ENCODE measurements at regions not wholly inside any gene's neighbourhood (a gene's known extent, or its start where the extent isn't known, plus 50 kb on each side); places are given as distances from the start of the nearest gene placed in this dataset.
A peak's percentile ranks its signal among the peaks of the same experiment; 100 is the strongest.

DNA sequence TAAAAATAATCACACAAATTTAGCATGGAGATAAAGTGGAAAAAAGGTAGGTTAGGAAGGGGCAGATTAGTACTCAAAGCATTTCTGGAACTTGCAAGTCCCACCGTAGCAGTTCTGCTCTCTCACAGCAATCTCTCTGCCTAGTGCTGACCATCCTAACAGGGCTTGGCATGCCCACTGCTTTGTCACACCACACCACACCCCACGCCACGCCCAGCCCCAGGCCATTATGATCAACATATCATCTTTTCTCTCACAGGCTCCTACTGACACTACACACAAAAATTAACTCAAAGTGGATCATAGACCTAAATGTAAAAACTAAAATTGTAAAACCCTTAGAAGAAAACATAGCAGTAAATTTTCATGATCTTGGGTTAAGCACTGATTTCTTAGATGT is 273.7 kb downstream of the DAD1 start:
- no peak overlapping the region for H4K91ac ChIP-seq (ENCODE audit: insufficient read depth, low read depth, low read length)
- no peak overlapping the region for H3K27ac ChIP-seq (ENCODE audit: insufficient read depth, low read length)
- no peak overlapping the region for H3K9ac ChIP-seq (ENCODE audit: low read depth, low read length)
- H3K4me1 ChIP-seq (ENCODE audit: control insufficient read depth, insufficient read depth, low read length) = no peaks in the 10 kb centered on the region
- H2BK20ac ChIP-seq (ENCODE audit: low read depth, low read length) = no peak overlapping the region
- H2BK120ac ChIP-seq (ENCODE audit: low read depth, low read length) = no peak overlapping the region
- H3K4me3 ChIP-seq (ENCODE audit: insufficient read depth, low read depth, low read length) = no peak overlapping the region
- H2AK5ac ChIP-seq (ENCODE audit: low read depth, low read length) = no peak overlapping the region
- no peak overlapping the region for H3K4me2 ChIP-seq (ENCODE audit: low read depth, low read length)
- no peak overlapping the region for H2BK5ac ChIP-seq (ENCODE audit: low read depth, low read length, poor library complexity, severe bottlenecking)
- H4K5ac ChIP-seq (ENCODE audit: low read depth, low read length) = no peak overlapping the region
- peak overlapping the region; percentile 62 for H2AFZ ChIP-seq (replicated peaks; ENCODE audit: low read length, poor library complexity)
- H3K18ac ChIP-seq (ENCODE audit: low read depth, low read length) = no peak overlapping the region
- no TSS peak for BruUV-seq (replicated peaks)
- H3K36me3 ChIP-seq (ENCODE audit: control insufficient read depth, insufficient read depth, low read length) = no peaks in the 10 kb centered on the region
- TF ChIP-seq, protein P1, sequence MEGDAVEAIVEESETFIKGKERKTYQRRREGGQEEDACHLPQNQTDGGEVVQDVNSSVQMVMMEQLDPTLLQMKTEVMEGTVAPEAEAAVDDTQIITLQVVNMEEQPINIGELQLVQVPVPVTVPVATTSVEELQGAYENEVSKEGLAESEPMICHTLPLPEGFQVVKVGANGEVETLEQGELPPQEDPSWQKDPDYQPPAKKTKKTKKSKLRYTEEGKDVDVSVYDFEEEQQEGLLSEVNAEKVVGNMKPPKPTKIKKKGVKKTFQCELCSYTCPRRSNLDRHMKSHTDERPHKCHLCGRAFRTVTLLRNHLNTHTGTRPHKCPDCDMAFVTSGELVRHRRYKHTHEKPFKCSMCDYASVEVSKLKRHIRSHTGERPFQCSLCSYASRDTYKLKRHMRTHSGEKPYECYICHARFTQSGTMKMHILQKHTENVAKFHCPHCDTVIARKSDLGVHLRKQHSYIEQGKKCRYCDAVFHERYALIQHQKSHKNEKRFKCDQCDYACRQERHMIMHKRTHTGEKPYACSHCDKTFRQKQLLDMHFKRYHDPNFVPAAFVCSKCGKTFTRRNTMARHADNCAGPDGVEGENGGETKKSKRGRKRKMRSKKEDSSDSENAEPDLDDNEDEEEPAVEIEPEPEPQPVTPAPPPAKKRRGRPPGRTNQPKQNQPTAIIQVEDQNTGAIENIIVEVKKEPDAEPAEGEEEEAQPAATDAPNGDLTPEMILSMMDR (conservative IDR thresholded peaks at IDR 0.05; ENCODE audit: low read depth, low read length) = no peak
- TF ChIP-seq MXI1 (IDR thresholded peaks at IDR 0.05; ENCODE audit: borderline replicate concordance, low read depth, low read length) (no peak), BHLHE40 (IDR thresholded peaks at IDR 0.05; ENCODE audit: low read depth, low read length) (no peak), NFE2L2 (IDR thresholded peaks at IDR 0.05; ENCODE audit: low read depth, low read length) (no peak), POLR2A (IDR thresholded peaks at IDR 0.05; ENCODE audit: low read depth, low read length) (no peak), MAFK (IDR thresholded peaks at IDR 0.05; ENCODE audit: low read depth, low read length) (no peak), CEBPB (IDR thresholded peaks at IDR 0.05; ENCODE audit: low read depth, low read length) (no peak), FOS (IDR thresholded peaks at IDR 0.05; ENCODE audit: low read depth, low read length) (no peak), RFX5 (IDR thresholded peaks at IDR 0.05; ENCODE audit: low read depth, low read length) (no peak), RCOR1 (IDR thresholded peaks at IDR 0.05; ENCODE audit: insufficient replicate concordance, low read length) (no peak)
- WGBS, 2 experiments (ENCODE audit: extremely low coverage in 2 of 2, insufficient read length in 1 of 2) = no CpG with 5 or more reads among the region's 3 CpGs
- H3K14ac ChIP-seq (replicated peaks; ENCODE audit: low read depth, low read length) = no peak overlapping the region
- no peak overlapping the region for H2AK9ac ChIP-seq (replicated peaks; ENCODE audit: low read depth, low read length, poor library complexity)
- no peak overlapping the region for H4K8ac ChIP-seq (ENCODE audit: low read depth in 2 of 2, low read length in 2 of 2)
- H3K9me3 ChIP-seq (ENCODE audit: control insufficient read depth, insufficient read depth, low read length) = no peaks in the 10 kb centered on the region
- no peaks in the 10 kb centered on the region for H3K9me1 ChIP-seq (ENCODE audit: insufficient read depth, low read length)
- no peaks in the 10 kb centered on the region for H3K79me1 ChIP-seq (ENCODE audit: low read depth in 1 of 2, low read length in 2 of 2)
- no peak overlapping the region for H3K23ac ChIP-seq (ENCODE audit: low read depth, low read length)
- dilution Hi-C loops (cut with HindIII; ENCODE audit: low sequenced_read_pairs, unreplicated experiment) (no loop called here), intact Hi-C loops (cut with micrococcal nuclease) (loop anchor here (10.0 kb wide), 1 partner anchor 239 kb away; no protein-coding TSS in a partner anchor), in situ Hi-C loops (cut with MboI; ENCODE audit: low sequenced_read_pairs) (no loop called here)
- ChIA-PET CTCF (interaction anchor here (0.5 to 0.7 kb wide), 2 partner anchors 85 to 96 kb away, joined by 3 to 4 read pairs; no protein-coding TSS in a partner anchor), POLR2A (ENCODE audit: unreplicated experiment) (no interaction called here)
- H3K4ac ChIP-seq (ENCODE audit: low read depth, low read length) = no peak overlapping the region
- no peak for DNase-seq
- peaks cover 2% of the 10 kb centered on the region; the same call in 1 of the 2 replicates for H3K27me3 ChIP-seq (ENCODE audit: control insufficient read depth, insufficient read depth, low read length)
- H4K20me1 ChIP-seq (ENCODE audit: insufficient read depth, low read length) = no peaks in the 10 kb centered on the region
- H2BK15ac ChIP-seq (ENCODE audit: low read depth, low read length) = no peak overlapping the region
- no peak overlapping the region for H3K56ac ChIP-seq (ENCODE audit: extremely low read depth, insufficient read depth, low read length)
- no peak for ATAC-seq (ENCODE audit: low read depth)

Measured in IMR-90 (cell line).